Activated CD4-positive, alpha-beta T cell treated with anti-CD3 and anti-CD28 coated beads, Interleukin-2, amount 50 U/mL, for 4 hours (primary cell): ENCODE measurements at regions not wholly inside any gene's neighbourhood (a gene's known extent, or its start where the extent isn't known, plus 50 kb on each side); places are given as distances from the start of the nearest gene placed in this dataset.

ENCODE experiments used
- DNase-seq, 2 experiments: peaks; one replicate each; pipeline ENCODE4 v3.0.0-alpha.2; 2020

- DNase-seq = no peak
Observed at GRCh38 chr2:40507432-40507831, 55.5 kb upstream of the SLC8A1 start.

GRCh38 chr2:40510304-40510703 lies 58.4 kb upstream of the SLC8A1 start:
- DNase-seq = no peak

GRCh38 chr2:40511661-40512213 lies 59.8 kb upstream of the SLC8A1 start:
- DNase-seq = no peak

- no peak for DNase-seq
Observed at GRCh38 chr2:40512256-40512655, 60.4 kb upstream of the SLC8A1 start.

GRCh38 chr2:40513201-40513600 lies 61.3 kb upstream of the SLC8A1 start:
- DNase-seq = no peak

- DNase-seq = no peak
Observed at GRCh38 chr2:40516604-40517003, 64.7 kb upstream of the SLC8A1 start.

GRCh38 chr2:40528564-40528963 lies 76.7 kb upstream of the SLC8A1 start:
- no peak for DNase-seq

- no peak for DNase-seq
Observed at GRCh38 chr2:40531359-40531758, 79.5 kb upstream of the SLC8A1 start.

- DNase-seq = no peak
Observed at GRCh38 chr2:40534528-40534927, 82.6 kb upstream of the SLC8A1 start.

GRCh38 chr2:40535972-40536371 lies 84.1 kb upstream of the SLC8A1 start:
- DNase-seq = no peak

- DNase-seq = no peak
Observed at GRCh38 chr2:40540026-40540425, 88.1 kb upstream of the SLC8A1 start.

- DNase-seq = no peak
Observed at GRCh38 chr2:40543381-40543780, 91.5 kb upstream of the SLC8A1 start.

GRCh38 chr2:40544072-40544471 lies 92.2 kb upstream of the SLC8A1 start:
- no peak for DNase-seq

GRCh38 chr2:40545645-40546044 lies 93.8 kb upstream of the SLC8A1 start:
- no peak for DNase-seq

GRCh38 chr2:40546439-40547191 lies 94.7 kb upstream of the SLC8A1 start:
- DNase-seq = no peak

GRCh38 chr2:40548521-40548920 lies 96.6 kb upstream of the SLC8A1 start:
- DNase-seq = no peak

- DNase-seq = no peak
Observed at GRCh38 chr2:40550085-40550484, 98.2 kb upstream of the SLC8A1 start.

GRCh38 chr2:40551081-40551480 lies 99.2 kb upstream of the SLC8A1 start:
- DNase-seq = no peak

GRCh38 chr2:40554665-40555294 lies 102.9 kb upstream of the SLC8A1 start:
- DNase-seq = no peak

- no peak for DNase-seq
Observed at GRCh38 chr2:40556293-40556692, 104.4 kb upstream of the SLC8A1 start.

GRCh38 chr2:40556739-40557138 lies 104.8 kb upstream of the SLC8A1 start:
- DNase-seq = no peak

GRCh38 chr2:40558761-40559160 lies 106.9 kb upstream of the SLC8A1 start:
- no peak for DNase-seq

- no peak for DNase-seq
Observed at GRCh38 chr2:40559175-40559574, 107.3 kb upstream of the SLC8A1 start.

- no peak for DNase-seq
Observed at GRCh38 chr2:40564184-40564583, 112.3 kb upstream of the SLC8A1 start.

GRCh38 chr2:40579247-40579646 lies 127.4 kb upstream of the SLC8A1 start:
- no peak for DNase-seq
